Keratinocyte (primary cell): ENCODE measurements at regions not wholly inside any gene's neighbourhood (a gene's known extent, or its start where the extent isn't known, plus 50 kb on each side); places are given as distances from the start of the nearest gene placed in this dataset.

ENCODE experiments used
- DNase-seq: peaks from one replicate; pipeline ENCODE4 v3.0.0-alpha.2; 2011; ENCODE audit warnings: low read depth, missing footprints, low spot score
- FAIRE-seq: peaks from 2 replicates; lab custom pipeline; 2011; peaks lifted over from hg19 to GRCh38; lab: Jason Lieb, UNC
- H2AFZ ChIP-seq: 2 replicates; pipeline ENCODE4 v1.6.0; 2012; ENCODE audit warnings: low read length, control low read depth, inconsistent platforms; ENCODE audit not compliant: control insufficient read depth
- H3K27ac ChIP-seq: 2 replicates; pipeline ENCODE4 v1.5.1; 2011; ENCODE audit warnings: low read length; ENCODE audit not compliant: control insufficient read depth, insufficient read depth
- H3K27me3 ChIP-seq: 3 replicates; pipeline ENCODE4 v1.6.0; 2011; ENCODE audit warnings: low read length; ENCODE audit not compliant: control insufficient read depth, insufficient read depth; ENCODE audit errors: extremely low read depth
- H3K36me3 ChIP-seq, 2 experiments: 2 replicates in 1 of 2; 3 replicates in 1 of 2; pipeline ENCODE4 v1.5.1; 2011; ENCODE audit warnings: low read length in 2 of 2, mild to moderate bottlenecking in 1 of 2; ENCODE audit not compliant: control insufficient read depth in 2 of 2, insufficient read depth in 2 of 2; ENCODE audit errors: extremely low read depth in 1 of 2
- H3K4me1 ChIP-seq: 3 replicates; pipeline ENCODE4 v1.5.1; 2011; ENCODE audit warnings: low read length; ENCODE audit not compliant: control insufficient read depth, insufficient read depth; ENCODE audit errors: extremely low read depth
- H3K4me2 ChIP-seq: 3 replicates; pipeline ENCODE4 v1.6.0; 2011; ENCODE audit warnings: low read depth, low read length; ENCODE audit not compliant: control insufficient read depth, insufficient read depth; ENCODE audit errors: extremely low read depth
- H3K4me3 ChIP-seq, 3 experiments: fragments of 200-600 bp in 1 of 3; sonication (generic) in 1 of 3; 2 replicates in 2 of 3; 3 replicates in 1 of 3; pipeline ENCODE4 v1.5.1; 2011 to 2016; ENCODE audit warnings: low read length in 3 of 3, mild to moderate bottlenecking in 3 of 3, control low read depth in 2 of 3, inconsistent platforms in 1 of 3, low read depth in 1 of 3, mixed read lengths in 1 of 3, mixed run types in 1 of 3, moderate library complexity in 1 of 3; ENCODE audit not compliant: control insufficient read depth in 2 of 3, insufficient read depth in 2 of 3; ENCODE audit errors: extremely low read depth in 1 of 3
- H3K79me2 ChIP-seq: 2 replicates; pipeline ENCODE4 v1.6.0; 2012; ENCODE audit warnings: low read length; ENCODE audit not compliant: control insufficient read depth, insufficient read depth
- H3K9ac ChIP-seq: 3 replicates; pipeline ENCODE4 v1.6.0; 2011; ENCODE audit warnings: low read length; ENCODE audit not compliant: control insufficient read depth, insufficient read depth; ENCODE audit errors: extremely low read depth
- H3K9me1 ChIP-seq: 3 replicates; pipeline ENCODE4 v1.6.0; 2011; ENCODE audit warnings: low read length; ENCODE audit not compliant: control insufficient read depth, insufficient read depth; ENCODE audit errors: extremely low read depth
- H3K9me3 ChIP-seq: 2 replicates; pipeline ENCODE4 v1.5.1; 2012; ENCODE audit warnings: low read depth, low read length; ENCODE audit not compliant: control insufficient read depth
- H4K20me1 ChIP-seq: 3 replicates; pipeline ENCODE4 v1.6.0; 2011; ENCODE audit warnings: low read length; ENCODE audit not compliant: control insufficient read depth, insufficient read depth; ENCODE audit errors: extremely low read depth
- EZH2 ChIP-seq: IDR thresholded peaks from one replicate; pipeline ENCODE4 v1.6.1; 2012; ENCODE audit warnings: inconsistent platforms, mild to moderate bottlenecking, low read length, moderate library complexity
- dilution Hi-C: fragments of 300-500 bp; cut with MboI; formaldehyde crosslinking; loops from one replicate; pipeline ENCODE4 v1.7.0; 2020; ENCODE audit warnings: low sequenced_read_pairs; ENCODE audit not compliant: extremely low pct_ligation_motif_present
- TF ChIP-seq, protein P1 (sequence below), 3 experiments: IDR thresholded peaks in 1 of 3; conservative IDR thresholded peaks in 1 of 3; optimal IDR thresholded peaks in 1 of 3; 2 replicates in 2 of 3; 3 replicates in 1 of 3; pipeline versions ENCODE3 to v1.5.1; 2011; ENCODE audit warnings: low read length in 3 of 3, mild to moderate bottlenecking in 3 of 3, moderate library complexity in 2 of 3, control low read depth in 1 of 3, inconsistent platforms in 1 of 3; ENCODE audit not compliant: insufficient read depth in 2 of 3; ENCODE audit errors: extremely low read depth in 1 of 3

DNA sequence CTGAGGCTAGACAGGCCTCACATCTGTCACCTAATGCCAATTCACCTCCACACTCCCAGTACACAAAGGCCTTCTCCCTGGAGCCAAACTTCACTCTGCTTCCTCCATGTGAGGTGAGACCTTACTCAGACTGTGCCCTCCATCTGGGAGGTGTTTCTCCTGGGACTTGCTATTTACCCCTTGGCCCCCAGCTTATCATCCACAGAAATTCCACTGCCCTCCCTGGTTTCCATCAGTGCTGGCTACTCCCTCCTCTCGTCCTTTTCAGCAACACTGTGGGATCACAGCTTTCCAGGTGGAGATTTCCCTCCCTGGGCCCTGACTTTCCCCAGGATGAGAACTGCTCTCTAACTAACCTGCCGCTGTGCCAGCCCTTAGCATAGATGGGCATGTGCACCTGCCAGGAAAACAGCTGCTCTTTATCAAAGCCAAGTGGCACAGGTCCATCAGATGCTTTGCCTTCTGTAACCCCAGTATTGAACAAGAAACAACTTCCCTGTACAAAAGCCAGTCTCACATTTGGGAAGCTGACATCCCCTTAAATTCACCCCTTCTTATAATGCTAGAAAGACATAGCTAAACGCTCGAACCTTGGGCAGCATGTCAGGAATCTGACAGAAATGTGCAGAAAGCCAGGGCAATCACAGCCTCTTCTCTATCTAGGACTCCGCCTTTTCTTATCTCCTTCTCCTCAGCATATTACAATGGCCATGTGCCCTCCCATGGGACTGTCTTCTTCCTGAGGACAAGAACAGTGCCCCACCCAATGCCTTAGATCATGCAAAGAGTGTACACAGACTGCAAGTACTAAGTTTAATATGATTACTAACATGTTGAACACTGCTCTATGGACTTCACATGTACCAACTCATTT, 535.5 kb upstream of the ID2 start:
- no peaks in the 10 kb centered on the region for H3K36me3 ChIP-seq
- H3K27me3 ChIP-seq: no peaks in the 10 kb centered on the region
- no peaks in the 10 kb centered on the region for H3K79me2 ChIP-seq
- DNase-seq: no peak
- H2AFZ ChIP-seq: no peak overlapping the region
- H4K20me1 ChIP-seq: no peaks in the 10 kb centered on the region
- FAIRE-seq: no peak
- H3K9ac ChIP-seq: no peak overlapping the region
- no peak overlapping the region for H3K4me2 ChIP-seq
- dilution Hi-C loops: no loop called here
- TF ChIP-seq, protein P1, sequence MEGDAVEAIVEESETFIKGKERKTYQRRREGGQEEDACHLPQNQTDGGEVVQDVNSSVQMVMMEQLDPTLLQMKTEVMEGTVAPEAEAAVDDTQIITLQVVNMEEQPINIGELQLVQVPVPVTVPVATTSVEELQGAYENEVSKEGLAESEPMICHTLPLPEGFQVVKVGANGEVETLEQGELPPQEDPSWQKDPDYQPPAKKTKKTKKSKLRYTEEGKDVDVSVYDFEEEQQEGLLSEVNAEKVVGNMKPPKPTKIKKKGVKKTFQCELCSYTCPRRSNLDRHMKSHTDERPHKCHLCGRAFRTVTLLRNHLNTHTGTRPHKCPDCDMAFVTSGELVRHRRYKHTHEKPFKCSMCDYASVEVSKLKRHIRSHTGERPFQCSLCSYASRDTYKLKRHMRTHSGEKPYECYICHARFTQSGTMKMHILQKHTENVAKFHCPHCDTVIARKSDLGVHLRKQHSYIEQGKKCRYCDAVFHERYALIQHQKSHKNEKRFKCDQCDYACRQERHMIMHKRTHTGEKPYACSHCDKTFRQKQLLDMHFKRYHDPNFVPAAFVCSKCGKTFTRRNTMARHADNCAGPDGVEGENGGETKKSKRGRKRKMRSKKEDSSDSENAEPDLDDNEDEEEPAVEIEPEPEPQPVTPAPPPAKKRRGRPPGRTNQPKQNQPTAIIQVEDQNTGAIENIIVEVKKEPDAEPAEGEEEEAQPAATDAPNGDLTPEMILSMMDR (optimal IDR thresholded peaks at IDR 0.05 in 1 of 3, IDR thresholded peaks at IDR 0.05 in 1 of 3, conservative IDR thresholded peaks at IDR 0.05 in 1 of 3; ENCODE audit: extremely low read depth in 1 of 3, insufficient read depth in 2 of 3, low read length in 3 of 3): no peak
- TF ChIP-seq EZH2: no peak
- no peak overlapping the region for H3K27ac ChIP-seq
- H3K4me3 ChIP-seq: no peak overlapping the region
- no peaks in the 10 kb centered on the region for H3K9me3 ChIP-seq
- no peaks in the 10 kb centered on the region for H3K9me1 ChIP-seq
- peaks cover 9% of the 10 kb centered on the region for H3K4me1 ChIP-seq

DNA sequence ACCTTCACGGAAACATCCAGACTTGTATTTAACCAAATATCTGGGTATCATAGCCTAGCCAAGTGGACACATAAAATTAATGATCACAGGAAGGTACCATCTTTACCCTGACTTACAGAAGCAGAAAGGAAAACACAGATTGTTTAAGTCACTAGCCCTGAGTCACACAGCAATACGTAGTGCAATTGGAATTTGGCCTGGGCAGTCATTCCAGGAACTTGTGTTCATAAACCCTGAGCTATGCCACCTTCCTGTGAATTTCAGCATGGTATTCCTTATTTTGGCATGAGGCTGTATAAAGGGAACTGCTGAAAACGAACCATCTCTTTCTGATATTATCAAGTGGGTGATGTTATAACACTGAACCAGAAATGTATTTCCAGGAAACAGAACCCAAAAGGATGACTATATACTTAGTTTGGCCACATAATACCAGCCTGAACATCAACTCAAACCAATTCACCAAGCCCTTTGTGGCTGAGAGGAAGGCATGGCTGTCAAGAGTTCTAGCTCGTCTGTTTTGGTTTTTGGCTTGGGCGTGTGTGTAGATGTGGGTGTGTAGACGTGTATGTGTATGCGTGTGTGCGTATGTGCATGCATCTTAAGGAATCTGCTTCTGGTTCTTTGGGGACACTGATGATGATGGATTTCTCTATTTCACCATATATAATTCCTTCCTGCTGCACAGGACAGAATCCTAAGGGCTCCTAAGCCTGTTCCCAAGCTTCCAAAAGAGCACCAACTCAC, 533.4 kb upstream of the ID2 start:
- dilution Hi-C loops: no loop called here
- Histone ChIP-seq H2AFZ (no peak overlapping the region), H3K9me1 (no peaks in the 10 kb centered on the region), H3K79me2 (no peaks in the 10 kb centered on the region), H3K4me1 (peaks cover 9% of the 10 kb centered on the region), H3K27ac (no peak overlapping the region), H3K4me3 (no peak overlapping the region), H3K9me3 (no peaks in the 10 kb centered on the region), H3K4me2 (no peak overlapping the region), H3K36me3 (no peaks in the 10 kb centered on the region), H4K20me1 (no peaks in the 10 kb centered on the region), H3K27me3 (no peaks in the 10 kb centered on the region), H3K9ac (no peak overlapping the region)
- TF ChIP-seq EZH2: no peak
- TF ChIP-seq, protein P1 (optimal IDR thresholded peaks at IDR 0.05 in 1 of 3, IDR thresholded peaks at IDR 0.05 in 1 of 3, conservative IDR thresholded peaks at IDR 0.05 in 1 of 3; ENCODE audit: extremely low read depth in 1 of 3, insufficient read depth in 2 of 3, low read length in 3 of 3): no peak
- FAIRE-seq (no peak), DNase-seq (peak; percentile 23)
